A549 (cell line): ENCODE measurements at regions not wholly inside any gene's neighbourhood (a gene's known extent, or its start where the extent isn't known, plus 50 kb on each side); places are given as distances from the start of the nearest gene placed in this dataset.
"Not testable (repeated sequence)": the region's sequence is repeated elsewhere in the genome, so short reads cannot be mapped to it uniquely, and the experiment has no call there.

Experiments
- ATAC-seq, 2 experiments: fragments of 200-7000 bp in 1 of 2; fragments of >200 bp in 1 of 2; cut with Nextera tagmentation in 1 of 2; cut with Tn5 transposase in 1 of 2; 3 replicates each; pipeline versions ENCODE4 v1.8.0 to v1.9.1; 2018 to 2020; ENCODE audit warnings: mild to moderate bottlenecking in 1 of 2, moderate library complexity in 1 of 2
- CTCF ChIA-PET: fragments of 300-600 bp; sonication (Branson Sonifier 250); formaldehyde crosslinking; extraction: SDS; loops from one replicate; lab custom pipeline; 2021; ENCODE audit warnings: antibody characterized with exemption, inconsistent platforms; lab: Yijun Ruan, JAX
- POLR2A ChIA-PET: fragments of 350-600 bp; formaldehyde crosslinking; extraction: SDS; loops from one replicate; lab custom pipeline; 2021; ENCODE audit warnings: antibody characterized with exemption, inconsistent platforms; lab: Yijun Ruan, JAX
- DNase-seq, 2 experiments: peaks; one replicate each; pipeline versions ENCODE4 v3.0.0 to v3.0.0-alpha.2; 2011 to 2016; ENCODE audit warnings: low read depth in 1 of 2, low spot score in 1 of 2
- FAIRE-seq: peaks from 2 replicates; lab custom pipeline; 2011; peaks lifted over from hg19 to GRCh38; lab: Jason Lieb, UNC
- H3K27ac ChIP-seq, 2 experiments: fragments of >200 bp; sonication (Bioruptor Twin); formaldehyde crosslinking; 3 replicates each; pipeline ENCODE4 v1.5.1; 2016 to 2017
- H3K4me1 ChIP-seq: fragments of >200 bp; sonication (Bioruptor Twin); formaldehyde crosslinking; 3 replicates; pipeline ENCODE4 v1.6.1; 2016
- H3K4me2 ChIP-seq: fragments of >200 bp; sonication (Bioruptor Twin); formaldehyde crosslinking; 3 replicates; pipeline ENCODE4 v1.6.1; 2016
- H3K4me3 ChIP-seq: fragments of >200 bp; sonication (Bioruptor Twin); formaldehyde crosslinking; 3 replicates; pipeline ENCODE4 v1.5.1; 2016
- H3K9me3 ChIP-seq: fragments of >200 bp; sonication (Bioruptor Twin); formaldehyde crosslinking; 3 replicates; pipeline ENCODE4 v1.6.1; 2016
- ATOH8 ChIP-seq: fragments of 250-450 bp; sonication (Bioruptor Pico); IDR thresholded peaks from 2 replicates; pipeline ENCODE4 v1.5.0; 2020; ENCODE audit warnings: low read depth, mild to moderate bottlenecking, moderate library complexity
- BCL3 ChIP-seq: fragments of >200 bp; sonication (Bioruptor Twin); formaldehyde crosslinking; IDR thresholded peaks from 3 replicates; pipeline ENCODE4 v1.6.1; 2016
- BHLHE40 ChIP-seq: IDR thresholded peaks from 2 replicates; pipeline ENCODE4 v1.6.1; 2012; ENCODE audit warnings: low read depth, low read length, inconsistent platforms
- CBX2 ChIP-seq: fragments of 200-600 bp; sonication (generic); IDR thresholded peaks from 2 replicates; pipeline ENCODE4 v1.6.1; 2016; ENCODE audit warnings: low read depth, mild to moderate bottlenecking, borderline replicate concordance
- CBX8 ChIP-seq: fragments of 200-600 bp; sonication (generic); IDR thresholded peaks from 2 replicates; pipeline ENCODE4 v1.6.1; 2016
- CHD4 ChIP-seq: fragments of 200-600 bp; sonication (generic); IDR thresholded peaks from 2 replicates; pipeline ENCODE4 v1.6.1; 2016; ENCODE audit warnings: antibody characterized with exemption, mild to moderate bottlenecking, borderline replicate concordance
- FOSB ChIP-seq: fragments of 250-450 bp; sonication (Bioruptor Pico); IDR thresholded peaks from 2 replicates; pipeline ENCODE4 v1.5.0; 2020; ENCODE audit warnings: mild to moderate bottlenecking, moderate library complexity
- HDAC2 ChIP-seq: fragments of 200-600 bp; sonication (generic); IDR thresholded peaks from 2 replicates; pipeline ENCODE4 v1.6.1; 2016
- HEYL ChIP-seq: fragments of 250-450 bp; sonication (Bioruptor Pico); IDR thresholded peaks from 2 replicates; pipeline ENCODE4 v1.8.0; 2021; ENCODE audit warnings: mild to moderate bottlenecking, moderate library complexity
- HOXB13 ChIP-seq: fragments of 250-450 bp; sonication (Bioruptor Pico); IDR thresholded peaks from 2 replicates; pipeline ENCODE4 v1.5.0; 2020; ENCODE audit warnings: low read depth, mild to moderate bottlenecking, moderate library complexity
- HOXB5 ChIP-seq: fragments of 250-450 bp; sonication (Bioruptor Pico); IDR thresholded peaks from 2 replicates; pipeline ENCODE4 v1.5.0; 2020; ENCODE audit warnings: mild to moderate bottlenecking, moderate library complexity
- JUNB ChIP-seq: fragments of >200 bp; sonication (Bioruptor Twin); formaldehyde crosslinking; IDR thresholded peaks from 2 replicates; pipeline ENCODE4 v1.6.1; 2016
- KDM5A ChIP-seq: fragments of 200-600 bp; sonication (generic); IDR thresholded peaks from 2 replicates; pipeline ENCODE4 v1.6.1; 2016; ENCODE audit warnings: antibody characterized with exemption, mild to moderate bottlenecking
- MAX ChIP-seq: IDR thresholded peaks from 2 replicates; pipeline ENCODE4 v1.6.1; 2012
- NFE2L2 ChIP-seq: fragments of 150-350 bp; conservative IDR thresholded peaks from 2 replicates; pipeline ENCODE4 v1.6.1; 2014; ENCODE audit warnings: low read length
- PHF8 ChIP-seq: fragments of 200-600 bp; sonication (generic); IDR thresholded peaks from 2 replicates; pipeline ENCODE4 v1.6.1; 2016; ENCODE audit warnings: low read depth, mild to moderate bottlenecking, antibody characterized with exemption, moderate library complexity, borderline replicate concordance
- RAD21 ChIP-seq, 2 experiments: fragments of >200 bp in 1 of 2; sonication (Bioruptor Twin) in 1 of 2; formaldehyde crosslinking in 1 of 2; IDR thresholded peaks in 1 of 2; conservative IDR thresholded peaks in 1 of 2; 2 replicates in 1 of 2; 3 replicates in 1 of 2; pipeline ENCODE4 v1.6.1; 2012 to 2018; ENCODE audit warnings: inconsistent platforms in 1 of 2
- RCOR1 ChIP-seq: fragments of 150-350 bp; IDR thresholded peaks from 2 replicates; pipeline ENCODE4 v1.6.1; 2014; ENCODE audit warnings: antibody characterized with exemption, low read length, low read depth
- REST ChIP-seq: fragments of 200-600 bp; sonication (generic); IDR thresholded peaks from 2 replicates; pipeline ENCODE4 v1.6.1; 2016; ENCODE audit warnings: antibody characterized with exemption, mild to moderate bottlenecking, moderate library complexity
- RNF2 ChIP-seq: fragments of 200-600 bp; sonication (generic); IDR thresholded peaks from 2 replicates; pipeline ENCODE4 v1.6.1; 2016; ENCODE audit warnings: low read depth, mild to moderate bottlenecking, antibody characterized with exemption, moderate library complexity, borderline replicate concordance
- SMC3 ChIP-seq: fragments of >200 bp; sonication (Bioruptor Twin); formaldehyde crosslinking; IDR thresholded peaks from 3 replicates; pipeline ENCODE4 v1.6.1; 2018; ENCODE audit warnings: inconsistent platforms
- SREBF2 ChIP-seq: fragments of 450-650 bp; IDR thresholded peaks from 2 replicates; pipeline ENCODE4 v1.6.1; 2014; ENCODE audit warnings: mild to moderate bottlenecking, moderate library complexity
- ZNF302 ChIP-seq: fragments of 250-450 bp; sonication (Bioruptor Pico); IDR thresholded peaks from 2 replicates; pipeline ENCODE4 v1.9.0; 2021; ENCODE audit warnings: inconsistent platforms, mild to moderate bottlenecking, moderate library complexity
- WGBS: methylation state at CpG from one replicate; pipeline ENCODE4 v1.1.6; 2017; ENCODE audit errors: missing lambda C conversion rate; 5-methylcytosine and 5-hydroxymethylcytosine counted together

- TF ChIP-seq FOSB (CRISPR knock-in tag) (no peak), CBX8 (no peak), ATOH8 (CRISPR knock-in tag) (no peak), BCL3 (no peak), CBX2 (no peak), HOXB5 (CRISPR knock-in tag) (no peak), REST (no peak), KDM5A (no peak), CHD4 (no peak), RAD21 (conservative IDR thresholded peaks at IDR 0.05 in 1 of 2, IDR thresholded peaks at IDR 0.05 in 1 of 2) (no peak), RCOR1 (no peak), ZNF302 (CRISPR knock-in tag) (no peak), HEYL (CRISPR knock-in tag) (no peak), MAX (no peak), JUNB (no peak), BHLHE40 (no peak), NFE2L2 (no peak), HOXB13 (CRISPR knock-in tag) (no peak)
- TF ChIP-seq, all 56 proteins: peak for 0
- POLR2A ChIA-PET, result no interaction called here
- CTCF ChIA-PET, result interaction anchor here (1.3 to 1.4 kb wide), 2 partner anchors 17 to 106 kb away, joined by 4 to 5 read pairs; no protein-coding TSS in a partner anchor
- ATAC-seq (peak in 1 of 2 experiments; percentile 43; a peak in 2 of 6 replicates), DNase-seq (no peak), FAIRE-seq (no peak)
- Histone ChIP-seq H3K27ac (no peak overlapping the region), H3K9me3 (peaks cover 11% of the 10 kb centered on the region; the same call in 2 of the 3 replicates), H3K4me1 (no peaks in the 10 kb centered on the region), H3K4me3 (no peak overlapping the region), H3K4me2 (no peak overlapping the region)
- 59% methylated on average over 4 of the region's 4 CpGs for WGBS
Observed at GRCh38 chr2:64934530-64934929, 54.7 kb upstream of the SLC1A4 start.

- no peak for ATAC-seq
- no peak for FAIRE-seq
- Histone ChIP-seq H3K9me3 (peaks cover 11% of the 10 kb centered on the region; the same call in 2 of the 3 replicates), H3K4me2 (no peak overlapping the region), H3K4me3 (no peak overlapping the region), H3K27ac (no peak overlapping the region), H3K4me1 (no peaks in the 10 kb centered on the region)
- WGBS, result 75% methylated on average over 1 of the region's 1 CpG
- ChIA-PET CTCF (interaction anchor here (1.1 to 2.0 kb wide), 3 partner anchors 14 to 19 kb away, joined by 3 to 10 read pairs (median 5); no protein-coding TSS in a partner anchor), POLR2A (no interaction called here)
- no peak for DNase-seq
- TF ChIP-seq CBX8 (no peak), HDAC2 (no peak), PHF8 (no peak), SMC3 (no peak), RNF2 (no peak), SREBF2 (no peak)
Observed at GRCh38 chr2:64936809-64937208, 52.4 kb upstream of the SLC1A4 start.

GRCh38 chr2:64937314-64937686 lies 51.9 kb upstream of the SLC1A4 start:
- ATAC-seq, DNase-seq, H3K27ac ChIP-seq, H3K4me3 ChIP-seq, POLR2A ChIA-PET, FAIRE-seq, H3K4me2 ChIP-seq, H3K4me1 ChIP-seq: not testable (repeated sequence)
- peaks cover 11% of the 10 kb centered on the region; the same call in 2 of the 3 replicates for H3K9me3 ChIP-seq
- 79% methylated on average over 5 of the region's 5 CpGs for WGBS
- CTCF ChIA-PET, result interaction anchor here (2.0 kb wide), 2 partner anchors 14 to 19 kb away, joined by 5 to 10 read pairs; no protein-coding TSS in a partner anchor
